Small intestine (tissue), 7 donors: ENCODE measurements at regions not wholly inside any gene's neighbourhood (a gene's known extent, or its start where the extent isn't known, plus 50 kb on each side); places are given as distances from the start of the nearest gene placed in this dataset.
"Not testable (repeated sequence)": the region's sequence is repeated elsewhere in the genome, so short reads cannot be mapped to it uniquely, and the experiment has no call there.

Experiments
- DNase-seq, 2 donors: peaks; one replicate each; pipeline versions ENCODE4 v3.0.0 to v3.0.0-alpha.2; 2013
- FAIRE-seq: peaks from 2 replicates; lab custom pipeline; 2012; peaks lifted over from hg19 to GRCh38; lab: Jason Lieb, UNC
- H3K27ac ChIP-seq, 3 donors: one replicate each; pipeline ENCODE4 v1.5.1; 2013; ENCODE audit warnings: low read length in 2 of 3, mild to moderate bottlenecking in 2 of 3, control low read depth in 1 of 3, inconsistent platforms in 1 of 3, low read depth in 1 of 3, moderate library complexity in 1 of 3
- H3K27me3 ChIP-seq, 3 donors: one replicate each; pipeline ENCODE4 v1.6.1; 2013; ENCODE audit warnings: low read length in 3 of 3, inconsistent platforms in 1 of 3; ENCODE audit not compliant: control insufficient read depth in 3 of 3, insufficient read depth in 3 of 3
- H3K36me3 ChIP-seq, 3 donors: one replicate each; pipeline ENCODE4 v1.6.1; 2013; ENCODE audit warnings: low read length in 3 of 3, inconsistent platforms in 1 of 3, low read depth in 1 of 3, mild to moderate bottlenecking in 1 of 3, moderate library complexity in 1 of 3; ENCODE audit not compliant: control insufficient read depth in 3 of 3, insufficient read depth in 2 of 3
- H3K4me1 ChIP-seq, 3 donors: one replicate each; pipeline ENCODE4 v1.6.1; 2013; ENCODE audit warnings: low read length in 2 of 3, inconsistent platforms in 1 of 3, low read depth in 1 of 3, mild to moderate bottlenecking in 1 of 3, moderate library complexity in 1 of 3; ENCODE audit not compliant: control insufficient read depth in 3 of 3, insufficient read depth in 2 of 3
- H3K4me3 ChIP-seq, 3 donors: one replicate each; pipeline ENCODE4 v1.5.1; 2013; ENCODE audit warnings: low read length in 3 of 3, control low read depth in 1 of 3, inconsistent platforms in 1 of 3, low read depth in 1 of 3, mild to moderate bottlenecking in 1 of 3, moderate library complexity in 1 of 3
- H3K9me3 ChIP-seq, 2 donors: one replicate each; pipeline ENCODE4 v1.6.1; 2013; ENCODE audit warnings: low read depth in 1 of 2, low read length in 1 of 2; ENCODE audit not compliant: control insufficient read depth in 2 of 2, insufficient read depth in 1 of 2
- WGBS, 3 donors: extraction: QIAGEN DNeasy Blood & Tissue Kit; methylation state at CpG; one replicate each; pipeline ENCODE4 v1.1.7; 2013; 5-methylcytosine and 5-hydroxymethylcytosine counted together
- donor health status: healthy with polysubstance abuse.
- donor health status: control.
- donor health status: control.
- donor health status: Bipolar disorder and iron deficiency.
- donor health status: healthy.

DNA sequence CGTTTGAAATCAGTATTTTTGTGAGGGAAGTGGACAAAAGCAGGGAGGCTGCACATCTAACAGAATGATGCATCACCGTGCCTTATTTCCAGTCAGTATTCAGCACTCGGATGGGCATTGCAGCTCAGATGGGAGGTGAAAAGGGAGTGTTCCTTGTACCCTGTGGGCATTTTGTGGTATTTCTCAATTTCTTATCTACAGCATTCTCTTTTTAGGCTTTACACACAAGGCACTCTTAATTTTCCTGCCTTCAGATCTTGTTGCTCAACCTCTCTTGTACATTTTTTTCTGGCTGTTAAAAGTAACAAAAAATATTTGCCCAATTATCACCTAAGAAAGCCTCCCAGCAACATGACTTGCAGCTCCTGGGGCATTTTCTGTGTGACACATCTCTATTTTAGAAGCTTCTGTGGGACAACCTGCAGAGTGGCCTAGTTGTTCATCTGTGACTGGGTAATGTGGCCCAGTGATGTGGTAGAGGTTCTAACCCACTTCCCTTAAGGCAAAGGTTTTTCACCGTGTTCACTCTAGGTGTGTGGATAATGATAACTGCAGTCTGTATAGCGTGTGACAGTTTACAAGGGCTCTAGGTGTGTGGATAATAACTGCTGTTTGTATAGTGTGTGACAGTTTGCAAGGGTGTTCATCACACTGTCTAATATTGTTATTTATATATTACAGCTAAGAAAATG lies 257.2 kb downstream of the PTGER3 start:
- no peaks in the 10 kb centered on the region for H3K4me1 ChIP-seq
- no peak overlapping the region for H3K27ac ChIP-seq
- DNase-seq (no peak), FAIRE-seq (no peak)
- no peaks in the 10 kb centered on the region for H3K27me3 ChIP-seq
- 75 to 78% (median 77%) methylated on average over 5 of the region's 5 CpGs for WGBS, 3 donors
- no peaks in the 10 kb centered on the region for H3K9me3 ChIP-seq
- no peaks in the 10 kb centered on the region for H3K36me3 ChIP-seq
- no peak overlapping the region for H3K4me3 ChIP-seq

DNA sequence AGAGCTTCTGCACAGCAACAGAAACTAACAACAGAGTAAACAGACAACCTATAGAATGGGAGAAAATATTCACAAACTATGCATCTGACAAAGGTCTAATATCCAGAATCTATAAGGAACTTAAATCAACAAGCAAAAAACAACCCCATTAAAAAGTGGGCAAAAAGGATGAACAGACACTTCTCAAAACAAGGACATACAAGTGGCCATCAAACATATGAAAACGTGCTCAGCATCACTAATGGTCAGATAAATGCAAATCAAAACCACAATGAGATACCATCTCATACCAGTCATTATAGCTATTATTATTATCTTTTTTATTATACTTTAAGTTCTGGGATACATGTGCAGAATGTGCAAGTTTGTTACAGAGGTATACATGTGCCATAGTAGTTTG lies 252.6 kb downstream of the PTGER3 start:
- not testable (repeated sequence) for H3K27ac ChIP-seq, H3K4me3 ChIP-seq, H3K9me3 ChIP-seq, H3K36me3 ChIP-seq, DNase-seq, FAIRE-seq, H3K27me3 ChIP-seq, H3K4me1 ChIP-seq
- 58 to 75% (median 68%) methylated on average over 1 of the region's 1 CpG for WGBS, 3 donors

DNA sequence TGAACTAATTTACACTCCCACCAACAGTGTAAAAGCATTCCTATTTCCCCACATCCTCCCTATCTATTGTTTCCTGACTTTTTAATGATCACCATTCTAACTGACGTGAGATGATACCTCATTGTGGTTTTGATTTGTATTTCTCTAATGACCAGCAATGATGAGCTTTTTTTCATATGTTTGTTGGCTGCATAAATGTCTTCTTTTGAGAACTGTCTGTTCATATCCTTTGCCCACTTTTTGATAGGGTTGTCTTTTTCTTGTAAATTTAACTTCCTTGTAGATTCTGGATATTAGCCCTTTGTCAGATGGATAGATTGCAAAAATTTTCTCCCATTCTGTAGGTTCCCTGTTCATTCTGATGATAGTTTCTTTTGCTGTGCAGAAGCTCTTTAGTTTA lies 251.3 kb downstream of the PTGER3 start:
- not testable (repeated sequence) for H3K9me3 ChIP-seq, FAIRE-seq, H3K27ac ChIP-seq, DNase-seq, H3K4me1 ChIP-seq, H3K4me3 ChIP-seq, H3K36me3 ChIP-seq, H3K27me3 ChIP-seq
- WGBS, 3 donors: 75 to 91% (median 81%) methylated on average over 1 of the region's 1 CpG

DNA sequence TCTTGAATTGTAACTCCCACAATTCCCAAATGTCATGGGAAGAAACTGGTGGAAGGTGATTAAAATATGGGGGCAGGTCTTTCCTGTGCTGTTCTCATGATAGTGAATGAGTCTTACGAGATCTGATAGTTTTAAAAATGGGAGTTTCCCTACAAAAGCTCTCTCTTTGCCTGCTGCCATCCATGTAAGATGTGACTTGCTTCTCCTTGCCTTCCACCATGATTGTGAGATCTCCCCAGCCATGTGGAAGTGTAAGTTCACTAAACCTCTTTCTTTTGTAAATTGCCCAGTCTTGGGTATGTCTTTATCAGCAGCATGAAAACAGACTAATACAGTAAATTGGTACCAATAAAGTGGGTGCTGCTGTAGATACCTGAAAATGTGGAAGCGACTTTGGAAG lies 245.0 kb downstream of the PTGER3 start:
- H3K27ac ChIP-seq, DNase-seq, H3K27me3 ChIP-seq, H3K4me1 ChIP-seq, H3K4me3 ChIP-seq, FAIRE-seq, H3K36me3 ChIP-seq: not testable (repeated sequence)
- 73 to 86% (median 85%) methylated on average over 2 of the region's 2 CpGs for WGBS, 3 donors
- peaks cover 0 to 11% of the 10 kb centered on the region in 2 donors for H3K9me3 ChIP-seq

DNA sequence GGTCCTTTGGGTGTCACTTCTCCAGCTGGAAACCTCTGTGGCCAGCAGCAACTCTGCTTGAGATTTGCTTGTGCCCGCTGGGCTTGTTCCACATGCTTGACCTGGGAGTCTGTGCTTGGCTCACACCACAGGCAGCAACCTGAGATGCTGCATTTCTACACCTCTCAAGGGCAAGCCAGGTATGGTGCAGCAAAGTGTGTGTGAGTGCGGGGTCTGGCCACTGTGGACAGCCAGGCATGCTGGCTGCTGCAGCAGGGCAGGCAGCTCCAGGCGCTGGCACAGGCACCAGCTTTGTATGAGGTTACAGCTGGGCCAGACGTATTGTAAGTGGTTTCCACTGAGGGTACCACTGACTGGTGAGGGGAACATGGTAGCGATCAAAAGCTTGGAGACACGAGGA lies 242.0 kb downstream of the PTGER3 start:
- FAIRE-seq (no peak), DNase-seq (no peak)
- no peaks in the 10 kb centered on the region for H3K27me3 ChIP-seq
- H3K4me3 ChIP-seq: no peak overlapping the region
- H3K4me1 ChIP-seq: no peaks in the 10 kb centered on the region
- no peak overlapping the region for H3K27ac ChIP-seq
- H3K9me3 ChIP-seq: peaks cover 0 to 8% of the 10 kb centered on the region in 2 donors
- WGBS, 3 donors: 77 to 85% (median 79%) methylated on average over 6 of the region's 6 CpGs
- H3K36me3 ChIP-seq: no peaks in the 10 kb centered on the region

DNA sequence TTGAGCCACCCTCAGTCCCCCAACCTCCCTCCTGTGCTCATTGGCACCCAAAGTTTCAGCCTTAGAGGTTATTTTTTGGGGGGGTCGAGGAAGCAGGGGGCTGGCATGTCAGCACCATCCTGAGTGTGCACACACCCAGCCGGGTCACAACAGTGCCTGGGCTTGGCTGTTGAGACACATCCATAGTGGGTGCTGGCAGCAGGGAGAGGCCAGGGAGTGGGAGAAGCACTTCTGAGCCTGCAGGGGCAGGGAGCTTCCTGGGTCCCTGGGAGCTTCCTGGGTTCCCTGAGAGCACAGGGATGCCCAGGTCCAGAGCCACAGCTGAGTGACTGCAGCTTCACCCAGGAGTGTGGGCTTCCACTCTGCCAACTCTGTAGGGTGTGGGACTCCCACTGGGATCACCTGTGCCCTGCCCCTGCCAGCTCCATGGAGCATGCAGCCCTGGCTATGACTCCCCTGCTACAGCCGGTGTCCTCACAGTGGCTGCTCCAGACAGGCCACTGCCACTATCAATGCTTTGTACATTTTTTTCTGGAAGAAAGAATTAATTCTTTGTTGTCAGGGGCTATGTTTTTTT lies 240.4 kb downstream of the PTGER3 start:
- Histone ChIP-seq H3K27ac (no peak overlapping the region), H3K4me3 (no peak overlapping the region), H3K27me3 (no peaks in the 10 kb centered on the region), H3K9me3 (peaks cover 0 to 8% of the 10 kb centered on the region in 2 donors), H3K4me1 (no peaks in the 10 kb centered on the region), H3K36me3 (no peaks in the 10 kb centered on the region)
- DNase-seq: no peak
- WGBS, 3 donors: 47 to 67% (median 62%) methylated on average over 3 of the region's 3 CpGs
- no peak for FAIRE-seq

DNA sequence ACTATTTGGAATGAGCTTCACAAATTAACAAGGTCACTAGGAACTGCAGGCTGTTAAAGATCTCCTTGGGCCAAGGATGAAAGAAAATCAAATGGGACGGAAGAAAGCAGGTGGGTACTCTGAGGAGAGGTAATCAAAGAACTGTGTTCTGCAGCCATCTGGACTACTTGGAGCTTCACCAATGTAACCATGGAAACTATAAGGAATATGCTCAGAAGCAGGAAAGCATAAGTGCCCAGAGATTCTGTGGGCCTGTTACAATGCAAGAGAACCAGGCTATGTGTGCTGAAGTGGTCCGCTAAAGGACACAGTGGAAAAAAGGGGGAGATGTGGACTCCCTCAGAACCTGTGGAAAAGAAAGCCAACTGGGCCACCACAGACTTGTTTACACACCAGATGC lies 238.5 kb downstream of the PTGER3 start:
- DNase-seq (no peak), FAIRE-seq (no peak)
- Histone ChIP-seq H3K4me3 (no peak overlapping the region), H3K27me3 (no peaks in the 10 kb centered on the region), H3K4me1 (no peaks in the 10 kb centered on the region), H3K27ac (no peak overlapping the region), H3K36me3 (no peaks in the 10 kb centered on the region), H3K9me3 (peaks cover 0 to 5% of the 10 kb centered on the region in 2 donors)
- WGBS, 3 donors: 76 to 89% (median 87%) methylated on average over 2 of the region's 2 CpGs

DNA sequence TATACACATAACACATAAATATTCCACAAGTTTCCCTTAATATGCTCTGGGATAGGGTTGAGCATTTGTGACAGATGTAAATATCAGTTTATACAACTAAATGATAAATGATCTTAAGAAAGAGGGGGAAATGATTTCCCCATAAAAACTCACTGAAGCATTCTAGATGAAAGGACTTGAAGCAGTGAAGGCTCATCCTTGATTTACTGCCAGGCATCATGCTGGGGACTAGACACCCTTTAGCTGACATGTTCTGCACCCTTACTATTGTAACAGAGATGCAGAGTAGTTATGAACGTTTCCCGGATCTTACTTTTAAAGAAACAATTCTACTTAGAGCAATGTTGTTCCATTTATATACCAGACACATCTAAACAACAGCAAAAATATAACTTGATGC lies 235.8 kb downstream of the PTGER3 start:
- H3K27ac ChIP-seq: no peak overlapping the region
- DNase-seq: no peak
- H3K4me3 ChIP-seq: no peak overlapping the region
- H3K4me1 ChIP-seq: no peaks in the 10 kb centered on the region
- FAIRE-seq: no peak
- H3K9me3 ChIP-seq: no peaks in the 10 kb centered on the region
- no peaks in the 10 kb centered on the region for H3K27me3 ChIP-seq
- no peaks in the 10 kb centered on the region for H3K36me3 ChIP-seq
- WGBS, 3 donors: 77 to 87% (median 85%) methylated on average over 2 of the region's 2 CpGs
